HK-2 (cell line): ENCODE measurements at regions not wholly inside any gene's neighbourhood (a gene's known extent, or its start where the extent isn't known, plus 50 kb on each side); places are given as distances from the start of the nearest gene placed in this dataset.

Experiments
- DNase-seq: peaks from one replicate; pipeline ENCODE4 v3.0.0-alpha.2; 2018; ENCODE audit not compliant: unreplicated experiment

DNA sequence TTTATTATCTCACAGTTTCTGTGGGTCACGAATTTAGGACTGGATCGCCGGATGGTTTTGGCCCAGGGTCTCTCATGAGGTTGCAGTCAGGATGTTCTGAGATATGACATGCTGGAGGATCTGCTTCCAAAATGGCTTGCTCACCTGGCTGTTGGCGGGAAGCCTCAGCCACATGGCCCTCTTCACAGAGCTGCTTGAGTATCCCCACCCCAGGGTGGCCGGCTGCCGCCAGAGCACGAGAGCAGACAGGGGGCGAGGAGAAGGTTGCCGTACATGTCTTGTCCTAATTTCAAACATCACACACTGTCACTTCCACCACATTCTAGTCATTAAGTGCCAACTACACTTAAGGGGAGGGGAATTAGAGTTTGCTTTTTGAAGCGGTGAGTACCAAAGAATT, 365.8 kb downstream of the FGFR2 start:
- no peak for DNase-seq

- DNase-seq = no peak
Measured at GRCh38 chr10:121235692-121236091, 362.6 kb downstream of the FGFR2 start.

DNA sequence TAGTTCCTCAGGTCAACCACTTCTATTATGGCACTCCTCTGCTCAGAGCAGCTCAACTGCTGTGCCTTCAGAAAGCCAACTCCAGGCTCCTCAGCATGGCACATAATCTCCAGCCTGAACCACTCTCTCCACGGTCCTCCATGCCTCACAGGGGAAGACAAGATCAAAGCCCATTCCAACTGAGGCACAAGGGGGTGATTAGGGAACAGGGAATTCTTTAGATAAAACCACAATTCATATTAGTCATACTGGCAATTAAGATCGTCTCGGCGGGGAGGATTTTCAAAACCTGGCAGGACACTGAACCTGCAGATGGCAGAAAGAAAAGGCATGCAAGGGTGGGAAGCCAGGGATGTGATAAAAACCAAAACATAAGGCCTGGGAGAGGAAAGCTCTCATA, 361.6 kb downstream of the FGFR2 start:
- DNase-seq = no peak

DNA sequence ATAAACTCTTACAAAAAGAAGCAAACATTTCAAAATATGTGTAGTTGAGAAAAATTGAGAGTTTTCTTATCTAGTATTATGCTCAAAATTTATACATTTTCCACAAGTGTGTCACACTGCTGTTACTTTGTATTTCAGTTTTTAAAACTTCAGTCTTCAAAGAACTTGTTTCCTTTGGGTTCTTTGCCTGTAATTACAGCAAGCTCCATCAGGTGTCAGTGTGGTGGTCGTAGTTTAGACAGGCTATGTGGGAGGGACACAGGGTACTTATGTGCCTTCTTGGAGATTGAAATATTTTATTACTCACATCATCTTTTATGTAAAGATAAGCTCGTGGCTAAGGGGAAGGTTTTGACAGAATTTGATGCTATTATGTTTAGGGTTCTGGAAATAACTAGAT, 360.5 kb downstream of the FGFR2 start:
- DNase-seq = no peak

DNA sequence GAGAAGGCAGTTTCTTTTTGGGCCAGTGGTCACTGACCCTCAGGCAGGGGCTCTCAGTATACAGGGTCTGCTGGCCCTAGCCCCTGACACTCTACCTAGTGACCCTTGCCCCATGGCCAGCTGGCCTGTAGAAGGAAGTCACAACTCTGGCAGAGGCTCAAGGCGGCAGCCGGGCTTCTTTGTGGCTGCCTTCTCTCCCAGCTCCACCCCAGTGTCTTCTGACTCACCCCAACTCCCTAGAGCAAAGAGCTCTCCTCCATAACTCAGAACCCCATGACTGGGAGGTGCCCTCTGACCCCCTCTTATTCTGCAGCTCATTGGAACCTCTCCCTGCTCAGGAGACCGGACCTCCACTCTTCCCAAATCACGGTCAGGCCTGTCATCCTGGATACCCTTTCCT, 358.2 kb downstream of the FGFR2 start:
- no peak for DNase-seq

- no peak for DNase-seq
Measured at GRCh38 chr10:121240556-121240955, 357.7 kb downstream of the FGFR2 start.

GRCh38 chr10:121241337-121241736, 356.9 kb downstream of the FGFR2 start:
- no peak for DNase-seq

DNA sequence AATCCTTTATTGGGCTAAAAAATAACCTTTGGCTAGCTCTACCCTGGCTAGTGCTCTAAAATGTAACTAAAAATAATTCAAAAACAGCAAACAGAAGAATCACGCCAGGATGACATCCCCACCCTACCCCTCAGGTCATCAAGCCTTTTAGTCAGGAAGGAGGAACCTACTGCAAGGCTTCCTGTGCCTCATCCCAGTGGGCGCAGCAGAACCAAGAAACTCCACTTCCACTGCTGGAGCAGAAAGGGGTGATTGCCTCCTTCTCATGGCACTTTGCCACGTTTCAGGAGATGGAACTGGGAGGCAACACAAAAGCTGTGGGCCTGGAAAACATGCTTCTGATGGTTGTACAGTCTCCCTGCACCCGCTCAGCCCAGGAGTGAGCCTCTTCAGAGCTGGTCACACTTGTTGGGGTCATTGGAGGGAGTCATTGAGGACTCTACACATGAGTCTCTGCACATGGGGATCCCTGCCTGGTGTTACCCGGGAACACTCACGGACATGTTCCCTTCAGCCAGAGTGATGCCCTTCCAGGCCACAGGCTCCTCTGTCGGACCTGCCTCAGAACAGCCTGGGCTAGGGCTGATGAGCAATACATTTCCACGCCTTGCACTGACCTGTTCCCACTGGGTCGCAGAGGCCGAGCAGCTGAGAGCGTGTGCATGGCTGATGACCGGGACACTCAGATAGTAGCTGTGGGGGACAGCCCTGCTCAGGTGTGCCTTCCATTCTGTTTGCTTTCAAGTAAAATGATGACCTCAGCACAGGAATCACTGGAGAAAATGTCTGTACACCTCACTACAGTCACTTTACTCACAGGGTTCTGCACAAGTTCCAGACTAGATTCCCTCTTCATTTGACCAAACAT, 355.3 kb downstream of the FGFR2 start:
- no peak for DNase-seq

- no peak for DNase-seq
Measured at GRCh38 chr10:121243609-121244241, 354.5 kb downstream of the FGFR2 start.

GRCh38 chr10:121244818-121245217, 353.4 kb downstream of the FGFR2 start:
- no peak for DNase-seq

- no peak for DNase-seq
Measured at GRCh38 chr10:121245754-121246153, 352.5 kb downstream of the FGFR2 start.

DNA sequence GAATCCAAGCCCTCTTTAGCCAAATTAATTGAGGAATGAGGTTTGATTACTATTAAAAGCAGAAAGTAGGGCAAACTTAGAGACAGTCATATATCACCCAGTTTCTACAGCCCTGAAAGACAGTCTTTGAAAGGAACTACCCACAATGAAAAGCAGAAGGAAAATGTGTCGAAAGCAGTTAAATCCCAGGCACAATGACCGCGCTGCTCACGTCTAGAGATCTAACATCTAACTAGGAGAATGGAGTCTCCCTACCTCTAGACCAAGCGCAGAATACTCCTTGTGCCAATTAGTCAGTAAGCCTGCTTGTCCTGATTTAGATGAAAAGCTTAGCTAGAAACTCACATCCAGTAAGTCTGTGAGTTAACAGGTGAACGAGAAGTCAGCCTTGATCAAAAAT, 350.0 kb downstream of the FGFR2 start:
- no peak for DNase-seq

GRCh38 chr10:121250995-121251764, 347.1 kb downstream of the FGFR2 start:
- no peak for DNase-seq

DNA sequence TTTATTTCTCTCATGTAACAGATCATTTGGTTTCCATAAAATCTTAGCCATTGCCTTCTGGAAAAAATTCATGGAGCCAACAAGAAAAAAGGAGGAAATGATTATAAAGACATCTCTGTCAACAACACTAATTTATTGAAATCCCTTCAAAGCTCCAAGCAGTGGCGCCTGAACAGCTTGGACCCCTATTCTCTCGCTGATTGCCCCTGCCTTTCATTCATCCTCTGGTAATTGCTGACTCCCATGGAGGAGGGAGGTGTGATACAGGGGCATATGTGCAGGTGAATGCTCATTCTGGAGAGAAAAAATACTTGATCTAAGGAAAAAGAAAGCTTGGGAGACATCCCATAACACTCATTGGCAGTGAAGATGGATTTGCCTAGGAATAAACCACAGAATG, 345.5 kb downstream of the FGFR2 start:
- DNase-seq = no peak

DNA sequence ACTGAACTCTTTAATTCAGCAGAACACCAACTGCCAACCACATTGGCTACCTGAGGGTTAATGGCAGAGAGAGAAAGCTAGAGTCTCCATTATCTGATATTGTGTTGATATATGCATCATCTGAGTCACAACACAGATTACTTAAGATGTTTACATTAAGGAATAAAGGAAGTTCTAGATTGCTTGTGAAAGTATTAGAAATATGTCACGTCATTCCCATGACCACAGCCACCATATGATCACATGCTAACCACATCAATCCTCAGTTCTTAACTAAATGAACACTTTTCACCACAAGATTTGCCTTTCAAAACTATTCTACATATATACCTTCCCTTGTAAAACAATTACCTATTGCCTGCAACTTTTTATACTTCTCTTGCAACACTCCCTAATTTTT, 337.9 kb downstream of the FGFR2 start:
- DNase-seq = no peak

DNA sequence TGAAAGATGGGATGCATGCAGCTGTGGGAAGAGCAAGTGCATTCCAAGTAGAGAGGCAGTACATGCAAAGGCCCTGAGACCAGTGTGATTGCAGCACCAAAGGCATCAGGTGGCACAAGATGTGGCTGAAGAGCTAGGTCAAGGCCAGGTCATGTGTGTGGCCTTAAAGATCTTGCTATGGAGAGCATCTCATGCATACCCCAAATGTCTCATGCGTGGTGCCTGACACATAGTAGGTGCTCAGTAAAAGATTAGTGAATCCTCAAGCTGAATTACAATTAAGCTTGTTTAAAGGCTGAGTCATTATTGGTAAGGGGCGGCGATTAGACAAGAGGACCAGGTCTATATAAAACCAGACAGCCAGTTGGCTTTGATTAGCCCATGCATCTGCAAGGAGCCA, 336.6 kb downstream of the FGFR2 start:
- DNase-seq = no peak

DNA sequence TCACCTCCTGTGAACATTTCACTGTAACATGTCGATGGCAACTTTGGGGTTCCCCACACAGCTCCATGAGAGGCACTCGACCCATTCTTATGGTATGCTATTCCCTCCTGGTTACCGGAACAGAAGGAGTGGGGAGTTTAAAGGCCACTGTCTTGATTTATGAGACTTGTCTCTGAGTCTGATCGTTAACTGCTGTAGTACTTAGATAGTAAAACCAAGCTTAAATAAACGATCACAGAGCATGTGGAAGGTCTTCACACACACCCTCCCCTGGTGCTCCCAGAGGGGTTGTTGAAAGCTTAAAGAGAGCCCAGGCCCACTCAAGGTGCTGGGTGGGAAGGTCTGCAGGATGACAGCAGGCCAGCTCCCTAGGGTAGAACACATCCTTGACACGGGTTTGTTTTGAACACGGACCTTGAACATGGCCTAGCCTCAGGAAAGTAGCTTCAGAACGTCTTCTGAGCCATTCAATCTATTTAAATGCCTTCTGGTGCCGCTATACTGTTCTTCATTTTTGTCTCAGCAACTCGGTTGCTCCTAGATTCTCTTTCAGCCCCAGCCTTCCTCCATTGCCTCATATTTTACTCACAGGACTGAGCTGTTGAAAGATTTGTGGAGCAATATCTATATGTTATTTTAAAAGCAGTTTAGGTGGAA, 335.3 kb downstream of the FGFR2 start:
- DNase-seq = no peak

GRCh38 chr10:121263431-121263783, 334.8 kb downstream of the FGFR2 start:
- DNase-seq = no peak

DNA sequence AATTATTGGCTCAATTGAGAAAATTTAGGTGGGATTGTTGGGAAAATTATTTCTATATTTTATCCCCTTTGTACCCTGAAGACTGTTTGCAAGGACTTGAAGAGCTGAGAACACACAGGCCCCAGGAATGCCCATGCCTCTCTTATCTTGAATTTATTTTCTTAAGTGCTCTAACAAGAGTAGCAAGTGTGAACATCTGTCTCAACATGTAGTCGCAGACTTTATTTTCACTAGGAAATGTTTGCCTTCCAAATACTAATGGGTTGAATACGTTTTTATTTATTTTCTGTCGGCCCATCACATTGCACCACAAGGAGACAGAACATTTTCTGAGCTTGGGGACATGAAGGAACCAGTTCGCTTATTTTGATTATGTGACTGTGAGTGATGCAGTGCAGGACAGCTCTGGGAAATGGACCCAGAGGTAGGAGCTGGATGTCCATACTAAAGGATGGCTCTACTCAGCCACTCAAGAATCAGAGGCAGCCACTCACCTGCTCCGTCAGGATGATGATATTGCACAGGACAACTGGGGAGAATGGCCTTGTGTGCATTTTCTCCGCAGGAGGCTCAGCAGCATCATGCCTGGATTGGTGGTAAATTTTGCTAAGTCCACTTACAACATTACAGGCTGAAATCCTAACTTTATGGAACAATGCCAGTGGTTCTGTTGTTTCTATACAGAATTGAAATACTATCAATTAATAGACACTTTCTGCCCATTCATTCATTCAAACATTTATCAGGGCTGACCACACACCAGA, 332.7 kb downstream of the FGFR2 start:
- no peak for DNase-seq

DNA sequence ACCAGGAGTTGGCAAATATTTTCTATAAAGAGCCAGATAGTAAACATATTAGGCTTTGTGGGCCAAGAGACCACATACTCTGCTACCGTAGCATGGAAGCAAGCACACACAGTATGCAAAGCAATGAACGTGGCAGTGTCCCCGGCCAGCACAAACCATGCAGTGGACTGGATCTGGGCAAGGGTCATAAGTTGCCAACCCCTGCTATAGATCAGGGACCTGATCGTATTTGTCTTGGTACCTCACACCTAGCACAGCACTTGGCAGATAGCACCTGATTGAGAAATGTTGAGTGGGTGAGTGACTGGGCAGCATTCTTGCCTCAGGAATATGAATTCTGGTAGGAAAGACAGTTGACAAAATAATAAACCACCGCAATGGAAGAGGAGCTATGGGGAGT, 331.9 kb downstream of the FGFR2 start:
- DNase-seq = no peak

GRCh38 chr10:121267236-121268003, 330.8 kb downstream of the FGFR2 start:
- no peak for DNase-seq
